EH (cell line): ENCODE measurements at regions not wholly inside any gene's neighbourhood (a gene's known extent, or its start where the extent isn't known, plus 50 kb on each side); places are given as distances from the start of the nearest gene placed in this dataset.
A peak's percentile ranks its signal among the peaks of the same experiment; 100 is the strongest.

Experiments used
- DNase-seq: peaks from one replicate; pipeline ENCODE4 v3.0.0-alpha.2; 2015; ENCODE audit warnings: low read depth

DNA sequence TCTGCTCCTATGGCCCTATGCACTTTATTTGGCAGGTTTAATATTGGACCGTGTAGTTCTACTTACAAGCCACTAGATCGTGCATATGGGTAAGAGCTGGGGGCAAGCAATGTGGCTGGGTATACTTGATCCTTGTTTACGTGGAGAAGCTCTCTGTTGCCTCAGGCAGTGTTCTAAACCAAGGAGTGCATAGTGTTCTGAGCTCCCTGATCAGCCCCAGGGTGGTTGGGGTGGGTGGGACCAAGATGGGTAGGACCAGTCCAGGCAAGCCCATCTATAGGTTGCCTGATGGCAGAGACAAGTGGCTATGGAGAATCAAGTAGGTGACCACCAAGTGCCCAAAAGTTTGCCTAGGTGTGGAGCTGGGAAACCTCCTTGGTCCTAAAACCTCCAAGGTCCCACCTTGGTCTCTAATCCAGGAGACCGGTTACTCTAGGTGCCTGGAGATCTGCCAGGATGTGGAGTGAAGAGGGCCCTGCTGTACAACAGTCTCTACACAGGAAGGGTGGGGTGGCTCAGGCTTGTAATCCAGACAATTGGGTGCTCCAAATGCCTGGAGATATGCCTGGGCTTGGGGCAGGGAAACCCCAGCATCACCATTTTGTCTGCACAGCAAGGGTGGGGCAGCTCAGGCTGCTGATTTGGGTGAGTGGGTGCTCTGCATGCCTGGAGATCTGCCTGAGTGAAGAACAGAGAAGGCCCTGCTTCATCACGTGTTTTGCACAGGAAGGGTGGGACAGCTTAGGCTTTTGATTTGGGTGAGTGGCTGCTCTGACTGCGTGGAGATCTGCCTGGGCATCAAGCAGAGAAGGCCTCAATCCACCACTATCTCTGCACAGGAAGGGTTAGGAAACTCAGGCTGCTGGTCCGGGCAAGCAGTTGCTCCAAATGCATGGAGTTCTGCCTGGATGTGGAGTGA, 659.8 kb downstream of the TLE4 start:
- no peak for DNase-seq

DNA sequence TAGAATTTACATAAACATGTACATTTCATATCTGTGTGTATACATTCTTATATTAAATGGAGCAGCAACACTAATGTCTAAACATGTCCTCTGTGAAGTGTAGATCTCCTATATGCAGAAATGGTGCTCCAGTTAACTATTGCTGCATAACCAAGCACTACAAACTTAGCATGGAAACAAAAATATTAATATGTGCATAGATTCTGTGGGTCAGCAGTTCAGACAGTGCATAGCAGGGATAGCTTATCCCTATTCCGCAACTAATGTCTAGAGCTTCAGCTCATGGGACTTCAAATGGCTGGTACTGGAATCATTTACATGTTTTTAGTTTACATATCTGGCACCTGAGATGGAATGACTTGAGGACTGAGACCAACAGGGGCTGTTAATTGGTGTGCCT, 652.1 kb downstream of the TLE4 start:
- DNase-seq, result no peak

DNA sequence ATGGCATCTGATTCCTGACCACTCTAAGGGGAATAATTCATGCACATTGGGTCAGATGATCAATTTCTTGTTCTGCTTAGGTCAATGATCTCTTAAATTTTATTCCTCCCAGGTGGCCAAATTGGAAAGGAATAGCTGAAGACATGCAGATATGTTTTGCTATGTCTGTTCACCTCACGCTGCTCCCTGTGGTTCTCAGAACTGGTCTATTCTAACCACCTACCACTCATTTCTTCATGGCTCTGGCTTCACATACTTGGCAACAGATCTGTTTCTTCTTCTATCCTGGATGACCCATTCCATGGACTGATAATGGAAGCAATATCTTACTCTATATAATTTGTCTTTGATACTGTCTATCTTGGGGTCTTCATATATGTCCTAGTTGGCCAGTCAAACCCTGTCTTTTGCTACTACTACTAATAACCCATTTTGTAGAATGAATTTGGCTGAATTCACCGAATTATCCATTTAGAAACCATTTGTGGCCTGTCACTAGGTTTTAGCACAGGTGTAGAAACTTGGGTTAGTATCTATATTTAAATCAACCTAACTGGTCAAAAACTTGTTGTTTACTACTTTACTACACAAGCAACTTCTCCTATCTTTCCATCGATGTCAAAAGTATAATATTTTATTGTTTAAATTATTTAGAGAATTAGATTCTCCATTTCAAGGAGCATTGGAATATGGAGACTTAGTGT, 650.9 kb downstream of the TLE4 start:
- DNase-seq, result no peak

DNA sequence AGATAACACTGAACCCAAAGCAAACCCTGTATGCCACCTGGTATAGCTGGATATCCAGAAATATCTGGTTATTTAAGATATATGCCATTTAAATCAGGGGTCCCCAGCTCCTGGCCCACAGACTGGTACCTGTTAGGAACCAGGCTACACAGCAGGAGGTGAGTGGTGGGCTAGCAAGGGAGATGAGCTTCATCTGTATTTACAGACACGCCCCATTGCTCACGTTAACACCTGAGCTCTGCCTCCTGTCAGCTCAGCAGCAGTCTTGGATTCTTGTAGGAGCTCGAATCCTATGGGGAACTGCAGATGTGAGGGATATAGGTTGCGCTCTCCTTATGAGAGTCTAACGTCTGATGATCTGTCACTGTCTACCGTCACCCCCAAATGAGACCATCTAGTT, 646.6 kb downstream of the TLE4 start:
- no peak for DNase-seq

DNA sequence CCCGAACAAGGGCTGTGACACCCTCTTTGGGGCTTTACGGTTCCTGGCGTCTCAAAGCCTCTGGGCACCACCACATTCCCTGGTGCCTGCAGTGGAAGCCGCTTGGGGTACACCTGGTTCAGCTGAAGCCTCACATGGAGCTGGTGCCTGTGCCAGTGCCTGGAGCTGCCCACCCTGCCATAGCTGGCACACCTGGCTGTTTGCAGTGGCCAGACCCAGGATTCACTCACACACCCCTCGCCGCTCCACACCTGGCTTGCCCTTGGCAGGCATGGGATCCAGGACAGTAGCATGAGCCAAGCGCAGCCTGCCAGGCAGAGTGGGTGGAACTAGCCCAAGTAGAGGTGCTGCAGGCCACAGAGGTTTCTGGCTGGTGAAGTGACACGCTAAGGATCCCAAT, 641.8 kb downstream of the TLE4 start:
- DNase-seq, result no peak

DNA sequence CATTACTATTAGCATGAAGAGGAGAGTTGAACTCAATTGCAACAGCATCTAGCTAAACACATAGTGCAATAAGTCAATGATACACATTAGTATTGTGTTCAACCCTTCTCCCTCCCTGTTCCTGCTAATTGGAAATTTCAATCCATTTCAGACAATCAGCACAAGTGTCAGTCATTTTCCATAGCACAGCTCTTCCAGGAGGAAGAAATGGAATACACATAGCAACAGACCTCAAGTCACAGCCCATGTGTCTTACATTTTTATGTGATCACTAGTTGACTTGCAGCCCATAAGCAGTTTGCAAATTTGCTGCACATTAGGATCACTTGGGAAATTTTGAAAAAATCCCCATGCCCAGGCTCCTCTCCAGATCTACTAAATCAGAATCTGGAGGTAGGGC, 636.9 kb downstream of the TLE4 start:
- DNase-seq, result no peak

DNA sequence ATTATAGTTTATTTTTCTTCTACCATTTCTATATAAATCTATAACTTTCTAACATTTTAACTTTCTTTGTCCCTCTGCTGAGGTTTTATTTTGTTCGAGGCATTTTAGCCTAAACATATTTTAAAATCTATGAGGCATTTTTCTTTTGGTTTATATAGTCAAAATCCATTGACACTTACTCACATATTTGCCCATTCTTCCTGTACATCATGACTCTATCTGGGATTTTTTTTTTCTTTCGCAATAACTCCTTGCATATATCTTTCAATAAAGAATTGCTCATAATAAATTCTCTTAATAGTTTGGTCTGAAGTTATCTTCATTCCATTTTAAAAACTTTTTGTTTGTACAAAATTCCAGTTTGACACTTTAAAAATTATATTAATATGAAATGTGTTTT, 632.3 kb downstream of the TLE4 start:
- DNase-seq, result no peak

DNA sequence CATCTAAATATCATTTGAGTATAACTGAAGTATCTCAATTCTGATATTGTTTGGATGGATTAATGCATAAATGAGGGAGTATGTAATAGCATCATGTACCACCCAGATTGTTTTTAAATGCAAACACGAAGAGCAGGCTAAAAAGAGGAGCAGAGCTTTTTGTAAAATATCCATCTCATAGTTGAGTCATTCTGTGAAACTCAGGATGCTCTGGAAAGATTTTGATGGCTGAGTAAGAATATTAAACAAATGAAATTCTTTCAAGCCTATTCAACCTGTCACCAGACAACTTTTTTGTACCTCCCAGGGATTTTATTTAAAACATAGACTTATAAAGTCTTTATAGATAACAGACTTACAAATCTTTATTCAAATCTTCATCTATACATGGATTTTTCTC, 625.9 kb downstream of the TLE4 start:
- peak; percentile 50 for DNase-seq

DNA sequence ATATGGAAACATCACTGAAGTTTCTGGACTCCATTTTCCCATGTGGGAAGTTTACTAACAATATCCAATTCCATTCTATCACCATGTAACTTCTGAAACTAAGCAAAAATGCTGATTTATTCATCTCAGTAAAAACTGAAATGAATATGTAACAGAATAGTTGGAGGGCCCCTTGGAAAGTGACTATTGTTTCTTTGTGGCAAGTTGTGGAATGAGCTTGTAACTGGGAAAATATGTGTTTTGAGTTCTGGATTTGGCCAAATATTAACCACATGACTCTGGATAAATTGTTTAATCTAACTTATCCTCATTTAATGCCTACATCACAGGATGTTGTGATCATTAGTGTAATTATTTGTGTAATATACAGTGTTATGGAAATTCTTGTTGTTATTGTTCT, 619.3 kb downstream of the TLE4 start:
- peak; percentile 23 for DNase-seq

DNA sequence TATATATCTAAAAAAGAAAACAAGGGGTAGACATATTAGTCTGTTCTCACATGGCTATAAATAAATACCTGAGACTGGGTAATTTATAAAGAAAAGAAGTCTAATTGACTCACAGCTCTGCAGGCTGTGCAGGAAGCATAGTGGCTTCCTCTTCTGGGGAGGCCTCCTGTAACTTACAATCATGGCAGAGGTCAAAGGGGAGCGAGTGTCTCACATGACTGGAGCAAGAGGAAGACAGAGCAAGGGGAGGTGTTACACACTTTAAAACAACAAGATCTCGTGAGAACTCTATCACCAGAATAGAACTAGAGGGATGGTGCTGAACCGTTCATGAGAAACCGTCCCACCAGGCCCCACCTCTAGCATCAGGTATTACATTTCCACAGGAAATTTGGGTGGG, 616.8 kb downstream of the TLE4 start:
- DNase-seq, result no peak

DNA sequence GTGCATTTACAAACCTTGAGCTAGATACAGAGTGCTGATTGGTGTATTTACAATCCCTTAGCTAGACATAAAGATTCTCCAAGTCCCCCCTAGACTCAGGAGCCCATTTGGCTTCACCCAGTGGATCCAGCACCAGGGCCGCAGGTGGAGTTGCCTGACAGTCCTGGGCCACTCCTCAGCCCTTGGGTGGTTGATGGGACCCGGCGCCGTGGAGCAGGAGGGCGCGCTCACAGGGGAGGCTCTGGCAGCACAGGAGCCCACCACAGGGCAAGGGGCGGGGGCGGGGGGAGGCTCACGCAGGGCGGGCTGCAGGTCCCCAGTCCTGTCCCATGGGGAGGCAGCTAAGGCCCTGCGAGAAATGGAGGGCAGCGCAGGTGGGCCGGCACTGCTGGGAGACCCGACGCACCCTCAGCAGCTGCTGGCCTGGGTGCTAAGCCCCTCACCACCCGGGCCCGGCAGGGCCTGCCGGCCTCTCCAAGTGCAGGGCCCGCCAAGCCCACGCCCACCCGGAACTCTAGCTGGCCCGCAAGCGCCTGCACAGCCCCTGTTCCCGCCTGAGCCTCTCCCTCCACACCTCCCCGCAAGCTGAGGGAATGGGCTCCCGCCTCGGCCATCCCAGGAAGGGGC, 613.5 kb downstream of the TLE4 start:
- no peak for DNase-seq

DNA sequence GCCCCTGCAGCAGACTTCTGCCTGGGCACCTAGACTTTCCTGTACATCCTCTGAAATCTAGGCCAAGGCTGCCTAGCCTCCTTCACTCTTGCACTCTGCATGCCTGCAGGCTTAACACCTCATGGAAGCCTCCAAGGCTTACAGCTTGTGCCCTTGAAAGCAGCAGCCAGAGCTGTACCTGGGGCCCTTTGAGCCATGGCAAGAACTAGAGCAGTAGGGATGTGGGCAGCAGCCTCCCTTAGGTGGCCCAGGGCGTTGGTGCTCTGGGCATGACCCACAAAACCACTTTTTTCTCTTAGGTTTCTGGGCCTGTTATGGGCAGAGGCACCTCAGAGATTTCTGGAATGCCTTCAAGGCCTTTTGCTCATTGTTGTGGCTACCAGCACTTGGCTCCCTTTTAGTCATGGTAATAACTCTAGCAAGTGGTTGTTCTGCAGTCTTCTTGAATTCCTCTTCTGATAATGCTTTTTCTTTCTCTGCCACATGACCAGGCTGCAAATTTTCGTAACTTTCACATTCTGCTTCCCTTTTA, 606.2 kb downstream of the TLE4 start:
- no peak for DNase-seq

DNA sequence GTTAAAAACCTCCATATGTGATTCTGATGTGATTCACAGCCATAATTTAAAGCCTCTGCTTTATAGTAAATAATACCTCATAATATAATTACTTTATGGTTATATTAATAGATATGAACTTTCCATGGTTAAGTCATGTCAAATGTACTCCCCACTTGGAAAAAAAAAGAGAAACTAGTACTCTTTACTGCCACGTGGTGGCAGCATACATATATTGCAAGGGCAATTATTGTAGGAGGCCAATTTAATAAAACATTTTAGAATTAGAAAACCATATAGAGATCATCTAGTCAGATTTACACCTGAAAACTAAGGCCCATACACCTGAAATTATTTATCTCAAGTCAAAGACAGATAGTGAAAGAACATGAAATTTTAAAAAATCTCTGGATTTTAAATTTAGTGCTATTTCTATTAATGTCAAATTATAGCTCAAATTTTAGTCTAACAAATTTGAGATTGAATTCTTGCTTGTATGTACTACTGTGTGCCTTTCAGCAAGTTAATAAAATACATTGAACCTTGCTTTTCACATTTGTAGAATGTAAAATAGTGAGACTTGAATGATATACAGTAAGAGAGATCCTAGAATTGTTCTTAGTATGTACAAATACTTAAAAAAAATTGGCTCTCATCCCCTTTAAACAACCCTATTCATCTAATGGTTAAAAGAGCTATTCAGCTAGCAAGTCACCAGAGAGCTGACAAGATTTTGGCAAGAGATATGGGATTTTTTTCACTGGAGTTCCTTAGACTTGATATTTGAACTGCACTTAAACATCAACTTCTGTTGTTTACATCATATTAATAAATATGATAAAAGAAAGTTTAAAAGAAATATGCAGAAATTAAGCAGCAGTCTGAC, 603.8 kb downstream of the TLE4 start:
- DNase-seq, result peak; percentile 51

DNA sequence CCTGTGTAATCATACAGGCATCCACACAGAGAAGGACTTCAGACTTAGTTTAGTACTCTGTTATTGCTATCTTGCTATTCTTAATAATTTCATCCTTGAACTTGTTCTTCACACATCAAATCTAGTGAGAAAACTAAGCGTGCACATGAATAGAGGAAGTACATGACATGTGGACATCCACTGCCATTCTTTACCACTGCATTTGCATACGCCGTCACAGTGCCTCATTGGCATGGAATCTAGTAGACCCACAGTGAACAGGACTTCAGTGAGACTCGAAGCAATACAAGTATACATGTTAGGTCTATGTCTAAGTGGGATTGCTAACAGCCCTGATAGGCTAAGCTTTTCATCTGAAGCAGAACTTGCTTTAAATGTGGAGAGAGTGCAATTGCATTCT, 592.1 kb downstream of the TLE4 start:
- DNase-seq, result no peak

DNA sequence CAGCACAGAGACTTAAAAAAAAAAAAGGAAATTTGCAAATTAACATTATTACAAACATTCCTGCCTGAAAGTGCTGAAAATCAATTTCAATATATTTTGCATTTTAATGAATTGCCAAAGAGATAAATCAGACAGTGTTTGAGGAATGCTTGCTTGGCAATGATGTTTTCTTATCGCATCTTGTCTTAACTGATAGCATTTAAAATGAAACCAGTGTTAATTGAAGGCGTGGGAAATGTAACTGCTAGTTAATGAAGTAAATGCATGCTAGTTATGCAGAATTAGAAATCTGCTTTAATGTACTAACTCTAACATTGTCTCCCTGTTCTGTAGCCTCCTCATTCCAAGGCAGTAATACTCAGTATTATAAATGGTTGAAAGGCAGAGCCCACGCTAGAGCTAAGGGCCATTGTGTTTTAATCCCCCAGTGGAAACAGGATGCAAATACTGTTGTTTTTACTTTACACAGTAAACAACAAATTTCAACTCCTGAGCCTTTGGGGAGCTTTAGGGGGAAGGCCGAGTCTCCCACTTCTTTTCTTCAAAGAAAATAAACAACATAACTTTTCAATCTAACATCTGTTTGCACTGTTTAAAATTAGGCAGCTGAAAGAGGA, 586.9 kb downstream of the TLE4 start:
- no peak for DNase-seq

DNA sequence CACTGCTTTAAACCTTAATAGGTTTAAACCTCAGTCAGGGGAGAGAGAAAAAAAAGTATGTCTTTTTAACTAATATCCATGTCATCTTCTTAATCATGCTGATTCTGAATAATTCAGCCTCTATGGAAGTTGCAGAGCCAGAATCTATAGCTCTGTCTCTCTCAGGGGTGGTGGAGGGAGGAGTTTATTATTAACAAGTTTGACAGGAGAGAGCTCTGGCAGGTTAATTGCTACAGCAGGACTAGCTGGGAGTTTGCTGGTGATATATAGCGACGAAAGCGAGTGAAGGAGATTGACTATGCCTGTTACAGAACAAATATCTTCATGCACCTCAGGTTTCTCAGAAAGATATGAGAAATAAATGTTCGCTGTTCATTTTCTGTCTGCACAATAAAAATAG, 586.4 kb downstream of the TLE4 start:
- no peak for DNase-seq

DNA sequence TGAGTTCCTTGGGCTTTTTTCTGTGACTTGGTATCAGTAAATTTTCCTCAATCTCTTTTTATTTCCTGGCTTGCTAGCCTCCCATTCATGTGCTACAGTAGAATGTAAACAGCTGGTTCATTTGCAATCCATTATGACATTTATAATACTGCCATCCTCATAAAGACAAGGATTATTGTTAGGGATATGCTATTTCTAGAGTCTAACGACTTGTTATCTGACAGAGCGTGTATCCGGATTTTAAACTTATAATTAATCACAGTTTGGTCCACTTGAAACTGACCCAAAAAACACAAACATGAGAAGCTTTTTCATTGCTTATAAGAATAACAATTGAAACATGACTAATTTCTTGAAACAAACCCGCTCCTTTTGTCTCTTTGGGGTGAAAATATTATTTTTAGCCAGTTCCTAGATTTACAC, 585.8 kb downstream of the TLE4 start:
- DNase-seq, result peak; percentile 83

DNA sequence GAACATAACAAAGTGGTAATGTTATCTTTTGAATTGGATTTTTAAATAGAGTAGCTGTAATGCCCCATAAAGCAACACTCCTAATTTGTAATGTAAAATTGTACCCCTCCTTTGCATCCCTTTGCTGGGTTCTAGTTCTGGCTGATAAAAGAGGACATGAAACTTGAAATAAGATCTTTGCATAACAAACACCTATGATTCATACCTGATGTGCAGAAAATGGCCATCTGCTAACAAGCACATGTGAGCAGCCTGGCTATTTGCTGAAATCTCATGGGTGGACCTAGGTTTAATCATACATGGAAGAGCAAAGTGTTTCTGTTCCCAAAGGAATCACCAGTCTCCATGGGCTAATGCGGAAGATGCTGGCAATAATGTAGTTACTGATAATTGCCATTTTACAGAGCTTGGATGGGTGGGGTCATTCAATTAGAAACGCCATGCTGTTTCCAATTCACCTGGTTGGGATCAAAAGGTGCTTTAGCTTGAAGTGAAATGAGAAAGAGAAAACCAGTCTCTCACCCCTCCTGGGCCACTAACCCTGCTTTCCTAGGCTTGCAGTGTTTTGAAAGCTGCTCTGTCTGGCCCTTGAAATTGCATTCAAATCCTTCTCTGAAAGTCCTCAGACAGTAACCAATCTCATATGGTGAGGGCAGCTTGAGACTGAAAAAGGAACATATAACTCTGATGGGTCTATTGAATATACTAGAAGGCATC, 585.1 kb downstream of the TLE4 start:
- no peak for DNase-seq

DNA sequence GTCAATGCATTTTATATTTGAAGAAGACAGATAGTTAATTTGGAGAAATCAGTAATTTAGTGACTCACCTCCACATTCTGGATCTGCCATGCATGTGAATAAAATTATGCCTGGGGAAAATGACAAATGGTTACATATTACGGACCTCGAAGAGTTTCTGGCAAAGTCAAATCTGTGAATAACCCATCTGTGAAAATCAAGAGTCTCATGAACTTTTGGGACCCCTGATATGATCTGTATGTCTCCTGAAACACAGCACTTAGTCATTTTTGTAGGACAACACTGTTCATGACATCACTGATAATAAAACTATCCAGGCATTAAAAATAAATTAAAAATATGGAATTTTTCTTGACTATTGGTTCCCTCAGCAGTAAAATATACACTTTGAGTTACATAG, 584.5 kb downstream of the TLE4 start:
- no peak for DNase-seq

DNA sequence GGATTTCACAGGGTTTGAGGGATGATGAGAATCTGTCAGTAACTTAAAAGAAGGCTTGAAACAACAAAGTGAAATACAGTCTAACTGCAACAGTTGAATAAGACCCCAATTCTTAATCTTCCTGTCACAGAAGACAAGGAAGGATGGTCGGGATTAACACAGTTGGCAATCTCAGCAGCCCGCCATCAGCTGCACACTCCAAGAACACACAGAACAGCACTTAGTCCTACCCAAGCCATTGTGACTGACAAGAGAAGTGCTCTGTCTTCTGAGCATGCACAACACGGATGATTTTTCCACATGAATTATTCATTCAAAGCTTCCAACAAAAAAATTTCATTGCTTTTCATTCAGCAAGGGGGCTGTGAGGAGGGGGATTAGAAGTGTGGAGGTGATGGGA, 576.1 kb downstream of the TLE4 start:
- no peak for DNase-seq

DNA sequence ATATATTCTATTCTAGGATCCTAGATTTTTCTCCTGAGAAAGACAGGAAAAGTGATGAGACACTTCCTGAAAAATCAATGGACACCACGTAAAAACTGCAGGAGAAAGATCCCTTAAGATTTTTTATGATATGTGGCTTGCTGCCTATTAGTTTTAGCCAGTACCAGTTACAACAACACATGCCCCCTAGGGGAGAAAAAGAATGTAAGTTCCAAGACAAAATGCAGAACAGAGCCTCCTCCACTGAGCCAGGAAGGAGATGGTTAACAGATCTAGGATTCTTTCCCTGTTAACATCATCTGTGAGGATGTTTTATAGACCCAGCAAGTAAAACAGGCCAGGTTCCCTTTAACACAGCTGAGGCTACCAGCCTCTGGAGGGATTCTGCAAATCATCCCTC, 574.7 kb downstream of the TLE4 start:
- DNase-seq, result peak; percentile 21
